HCT116 (cell line): ENCODE measurements at regions not wholly inside any gene's neighbourhood (a gene's known extent, or its start where the extent isn't known, plus 50 kb on each side); places are given as distances from the start of the nearest gene placed in this dataset.

Experiments
- ATAC-seq: fragments of 200-7000 bp; cut with Tn5 transposase; 2 replicates; pipeline ENCODE4 v1.9.1; 2020; ENCODE audit warnings: mild to moderate bottlenecking, moderate library complexity
- BruUV-seq: library from RNA; stranded (reverse); fragments of 400-500 nt; replicated peaks from 2 replicates; lab custom pipeline; 2021; lab: Mats Ljungman, UMichigan
- CTCF ChIA-PET: fragments of 300-600 bp; sonication (Branson Sonifier 250); formaldehyde crosslinking; loops from one replicate; lab custom pipeline; 2021; ENCODE audit warnings: antibody characterized with exemption; lab: Charles Lee
- POLR2A ChIA-PET: fragments of 300-600, 350-600 bp; sonication (Branson Sonifier 250); formaldehyde crosslinking; loops from one replicate; lab custom pipeline; 2021; ENCODE audit warnings: antibody characterized with exemption; lab: Charles Lee
- RAD21 ChIA-PET, 2 experiments: fragments of 300-600 bp; sonication (Branson Sonifier 250); formaldehyde crosslinking; loops; one replicate each; lab custom pipeline; 2023; ENCODE audit warnings: low total read pairs in 2 of 2; ENCODE audit not compliant: uncharacterized antibody in 2 of 2, unreplicated experiment in 2 of 2, low non-redundant PET in 1 of 2; lab: Charles Lee
- DNase-seq: peaks from one replicate; pipeline ENCODE4 v3.0.0-alpha.2; 2010; ENCODE audit warnings: low read depth, low spot score
- H2AFZ ChIP-seq: fragments of 200-600 bp; shearing (Covaris generic), sonication (generic); 2 replicates; pipeline ENCODE4 v1.6.1; 2017; ENCODE audit warnings: low read depth, mixed run types, mixed read lengths, antibody characterized with exemption, low read length; ENCODE audit not compliant: poor library complexity, severe bottlenecking
- H3K27ac ChIP-seq: 2 replicates; pipeline ENCODE4 v1.5.1; 2012; ENCODE audit warnings: low read depth, low read length
- H3K27me3 ChIP-seq: fragments of 200-600 bp; sonication (generic); 2 replicates; pipeline ENCODE4 v1.6.1; 2016; ENCODE audit warnings: mixed run types, low read length, mixed read lengths; ENCODE audit not compliant: insufficient read depth
- H3K36me3 ChIP-seq, 2 experiments: fragments of 200-500 bp in 1 of 2; fragments of 200-600 bp in 1 of 2; sonication (Bioruptor generic) in 1 of 2; sonication (generic) in 1 of 2; 2 replicates each; pipeline versions ENCODE4 v1.5.1 to v1.6.1; 2014 to 2016; ENCODE audit warnings: low read length in 2 of 2, inconsistent platforms in 1 of 2, mixed read lengths in 1 of 2, mixed run types in 1 of 2; ENCODE audit not compliant: insufficient read depth in 2 of 2, control insufficient read depth in 1 of 2
- H3K4me1 ChIP-seq, 2 experiments: fragments of 200-600 bp in 1 of 2; sonication (generic) in 1 of 2; 2 replicates each; pipeline versions ENCODE4 v1.5.1 to v1.6.1; 2012 to 2017; ENCODE audit warnings: low read length in 2 of 2, inconsistent platforms in 1 of 2, mild to moderate bottlenecking in 1 of 2, mixed read lengths in 1 of 2, mixed run types in 1 of 2, moderate library complexity in 1 of 2; ENCODE audit not compliant: insufficient read depth in 2 of 2, control insufficient read depth in 1 of 2
- H3K4me2 ChIP-seq: fragments of 200-600 bp; sonication (generic); 2 replicates; pipeline ENCODE4 v1.6.1; 2017; ENCODE audit warnings: mixed run types, low read length, mixed read lengths
- H3K4me3 ChIP-seq, 2 experiments: fragments of 200-600 bp in 1 of 2; sonication (generic) in 1 of 2; replicated peaks in 1 of 2; 2 replicates each; pipeline ENCODE4 v1.5.1; 2011 to 2016; ENCODE audit warnings: low read length in 2 of 2, control low read depth in 1 of 2, low read depth in 1 of 2, mild to moderate bottlenecking in 1 of 2, mixed read lengths in 1 of 2, mixed run types in 1 of 2
- H3K79me2 ChIP-seq: fragments of 200-600 bp; sonication (generic); 2 replicates; pipeline ENCODE4 v1.6.1; 2017; ENCODE audit warnings: mild to moderate bottlenecking, mixed run types, low read length, moderate library complexity, mixed read lengths; ENCODE audit not compliant: insufficient read depth
- H3K9ac ChIP-seq: fragments of 200-600 bp; sonication (generic); 2 replicates; pipeline ENCODE4 v1.6.1; 2016; ENCODE audit warnings: low read length, mixed read lengths
- H3K9me2 ChIP-seq: fragments of 200-600 bp; sonication (generic), shearing (Covaris generic); 2 replicates; pipeline ENCODE4 v1.6.1; 2017; ENCODE audit warnings: mixed run types, mild to moderate bottlenecking, moderate library complexity; ENCODE audit not compliant: insufficient read depth
- H3K9me3 ChIP-seq, 2 experiments: fragments of 200-500 bp in 1 of 2; fragments of 200-600 bp in 1 of 2; sonication (Bioruptor generic) in 1 of 2; sonication (generic) in 1 of 2; 2 replicates each; pipeline ENCODE4 v1.6.1; 2014 to 2017; ENCODE audit warnings: low read length in 2 of 2, mixed read lengths in 2 of 2, inconsistent platforms in 1 of 2, low read depth in 1 of 2, mild to moderate bottlenecking in 1 of 2, mixed run types in 1 of 2, moderate library complexity in 1 of 2; ENCODE audit not compliant: control insufficient read depth in 1 of 2, insufficient read depth in 1 of 2
- H4K20me1 ChIP-seq: fragments of 200-600 bp; sonication (generic), shearing (Covaris generic); 2 replicates; pipeline ENCODE4 v1.6.1; 2017; ENCODE audit warnings: mixed run types, mild to moderate bottlenecking, moderate library complexity; ENCODE audit not compliant: insufficient read depth
- ATF3 ChIP-seq: IDR thresholded peaks from 2 replicates; pipeline ENCODE4 v1.6.1; 2012
- EGR1 ChIP-seq: IDR thresholded peaks from 2 replicates; pipeline ENCODE4 v1.6.1; 2012; ENCODE audit warnings: low read depth
- ELF1 ChIP-seq: IDR thresholded peaks from 2 replicates; pipeline ENCODE4 v1.6.1; 2012; ENCODE audit warnings: low read depth, borderline replicate concordance
- RAD21 ChIP-seq: IDR thresholded peaks from 2 replicates; pipeline ENCODE4 v1.6.1; 2012; ENCODE audit warnings: low read depth, mild to moderate bottlenecking
- REST ChIP-seq: IDR thresholded peaks from 2 replicates; pipeline ENCODE4 v1.6.1; 2012; ENCODE audit warnings: low read depth
- SP1 ChIP-seq: IDR thresholded peaks from 2 replicates; pipeline ENCODE4 v1.6.1; 2012; ENCODE audit warnings: low read depth
- TCF7L2 ChIP-seq: IDR thresholded peaks from 2 replicates; pipeline ENCODE4 v1.7.0; 2011; ENCODE audit warnings: borderline replicate concordance, inconsistent platforms; ENCODE audit not compliant: insufficient read depth, insufficient read length; ENCODE audit errors: extremely low read depth
- intact Hi-C: fragments of 100-400 bp; cut with micrococcal nuclease; formaldehyde crosslinking; loops from 2 replicates; pipeline ENCODE4 v1.10.0; 2022

- H3K36me3 ChIP-seq, result no peaks in the 10 kb centered on the region
- H3K9me2 ChIP-seq, result peaks cover under 1% of the 10 kb centered on the region; the same call in 1 of the 2 replicates
- no peaks in the 10 kb centered on the region for H3K79me2 ChIP-seq
- DNase-seq (no peak), ATAC-seq (no peak)
- intact Hi-C loops, result no loop called here
- H2AFZ ChIP-seq, result no peak overlapping the region
- no peak overlapping the region for H3K4me2 ChIP-seq
- RAD21 ChIA-PET, result no interaction called here
- no peaks in the 10 kb centered on the region for H3K4me1 ChIP-seq
- TF ChIP-seq RAD21 (no peak), EGR1 (no peak), TCF7L2 (no peak), REST (no peak), ELF1 (no peak), ATF3 (no peak), SP1 (no peak)
- CTCF ChIA-PET, result no interaction called here
- no peaks in the 10 kb centered on the region for H4K20me1 ChIP-seq
- BruUV-seq, result no TSS peak
- H3K27me3 ChIP-seq, result no peaks in the 10 kb centered on the region
- no peak overlapping the region for H3K9ac ChIP-seq
- no peak overlapping the region for H3K4me3 ChIP-seq
- POLR2A ChIA-PET, result no interaction called here
- no peaks in the 10 kb centered on the region for H3K9me3 ChIP-seq
- H3K27ac ChIP-seq, result no peak overlapping the region
Measured at GRCh38 chr4:111556141-111556781, 589.0 kb upstream of the FAM241A start.
